H9 (cell line): ENCODE measurements at regions not wholly inside any gene's neighbourhood (a gene's known extent, or its start where the extent isn't known, plus 50 kb on each side); places are given as distances from the start of the nearest gene placed in this dataset.

ENCODE experiments used
- DNase-seq: peaks from one replicate; pipeline ENCODE4 v3.0.0-alpha.2; 2017
- H2AFZ ChIP-seq: one replicate; pipeline ENCODE4 v1.6.1; 2013; ENCODE audit warnings: mild to moderate bottlenecking, low read length, control low read depth, moderate library complexity
- H2AK5ac ChIP-seq: 2 replicates; pipeline ENCODE4 v1.6.1; 2013; ENCODE audit warnings: low read length, control low read depth, mixed read lengths; ENCODE audit not compliant: insufficient read length
- H2BK120ac ChIP-seq: one replicate; pipeline ENCODE4 v1.6.1; 2013; ENCODE audit warnings: low read depth, mild to moderate bottlenecking, low read length, control low read depth, inconsistent platforms; ENCODE audit not compliant: poor library complexity, severe bottlenecking
- H2BK12ac ChIP-seq: 2 replicates; pipeline ENCODE4 v1.6.1; 2013; ENCODE audit warnings: low read length, control low read depth, mixed read lengths, low read depth; ENCODE audit not compliant: insufficient read length
- H2BK15ac ChIP-seq: 2 replicates; pipeline ENCODE4 v1.6.1; 2013; ENCODE audit warnings: low read depth, low read length, control low read depth
- H2BK20ac ChIP-seq: one replicate; pipeline ENCODE4 v1.6.1; 2013; ENCODE audit warnings: low read depth, mild to moderate bottlenecking, low read length, control low read depth, inconsistent platforms; ENCODE audit not compliant: poor library complexity, severe bottlenecking
- H2BK5ac ChIP-seq: 2 replicates; pipeline ENCODE4 v1.6.1; 2013; ENCODE audit warnings: low read length, control low read depth, mixed read lengths; ENCODE audit not compliant: insufficient read length
- H3K14ac ChIP-seq: 2 replicates; pipeline ENCODE4 v1.6.1; 2013; ENCODE audit warnings: low read length, control low read depth; ENCODE audit not compliant: insufficient read depth
- H3K18ac ChIP-seq: 2 replicates; pipeline ENCODE4 v1.6.1; 2013; ENCODE audit warnings: low read depth, mild to moderate bottlenecking, mixed read lengths, low read length, control low read depth; ENCODE audit not compliant: insufficient read length
- H3K23ac ChIP-seq: 2 replicates; pipeline ENCODE4 v1.6.1; 2013; ENCODE audit warnings: low read length, control low read depth, mixed read lengths, low read depth; ENCODE audit not compliant: insufficient read length
- H3K23me2 ChIP-seq: 2 replicates; pipeline ENCODE4 v1.6.1; 2013; ENCODE audit warnings: low read depth, mild to moderate bottlenecking, mixed read lengths, low read length, control low read depth; ENCODE audit not compliant: insufficient read length, poor library complexity, severe bottlenecking
- H3K27ac ChIP-seq: 2 replicates; pipeline ENCODE4 v1.5.1; 2013; ENCODE audit warnings: low read length, control low read depth, mixed read lengths, low read depth; ENCODE audit not compliant: insufficient read length
- H3K27me3 ChIP-seq: 2 replicates; pipeline ENCODE4 v1.6.1; 2013; ENCODE audit warnings: low read length, control low read depth, inconsistent platforms; ENCODE audit not compliant: insufficient read depth
- H3K4ac ChIP-seq: 2 replicates; pipeline ENCODE4 v1.6.1; 2013; ENCODE audit warnings: low read depth, mild to moderate bottlenecking, control low read depth, inconsistent platforms, low read length, moderate library complexity
- H3K4me1 ChIP-seq: 2 replicates; pipeline ENCODE4 v1.6.1; 2013; ENCODE audit warnings: low read length, control low read depth, inconsistent platforms; ENCODE audit not compliant: insufficient read depth
- H3K4me2 ChIP-seq: 2 replicates; pipeline ENCODE4 v1.6.1; 2013; ENCODE audit warnings: low read length, control low read depth, mixed read lengths; ENCODE audit not compliant: insufficient read length, insufficient read depth
- H3K56ac ChIP-seq: 2 replicates; pipeline ENCODE4 v1.6.1; 2013; ENCODE audit warnings: low read depth, mild to moderate bottlenecking, mixed read lengths, low read length, control low read depth; ENCODE audit not compliant: insufficient read length
- H3K79me1 ChIP-seq: 2 replicates; pipeline ENCODE4 v1.6.1; 2013; ENCODE audit warnings: low read depth, mild to moderate bottlenecking, moderate library complexity, low read length, control low read depth, inconsistent platforms; ENCODE audit not compliant: insufficient read depth, poor library complexity, severe bottlenecking
- H3K79me2 ChIP-seq: 2 replicates; pipeline ENCODE4 v1.6.1; 2013; ENCODE audit warnings: low read length, control low read depth, inconsistent platforms; ENCODE audit not compliant: insufficient read depth
- H3K9ac ChIP-seq: 2 replicates; pipeline ENCODE4 v1.6.1; 2013; ENCODE audit warnings: low read length, control low read depth, mixed read lengths; ENCODE audit not compliant: insufficient read length; ENCODE audit errors: extremely low read depth
- H3K9me3 ChIP-seq: one replicate; pipeline ENCODE4 v1.6.1; 2013; ENCODE audit warnings: low read depth, low read length, inconsistent platforms; ENCODE audit not compliant: control insufficient read depth
- H3T11ph ChIP-seq: one replicate; pipeline ENCODE4 v1.6.1; 2013; ENCODE audit warnings: mild to moderate bottlenecking, low read length, control low read depth, inconsistent platforms
- H4K20me1 ChIP-seq: one replicate; pipeline ENCODE4 v1.6.1; 2013; ENCODE audit not compliant: control insufficient read depth, insufficient read length, insufficient read depth
- H4K5ac ChIP-seq: 2 replicates; pipeline ENCODE4 v1.6.1; 2013; ENCODE audit warnings: low read depth, mild to moderate bottlenecking, mixed read lengths, low read length, control low read depth; ENCODE audit not compliant: insufficient read length
- H4K8ac ChIP-seq: replicated peaks from 2 replicates; pipeline ENCODE4 v1.6.1; 2013; ENCODE audit warnings: low read length, control low read depth, mixed read lengths, low read depth; ENCODE audit not compliant: insufficient read length
- H4K91ac ChIP-seq: 2 replicates; pipeline ENCODE4 v1.6.1; 2013; ENCODE audit warnings: low read depth, mild to moderate bottlenecking, moderate library complexity, mixed read lengths, low read length, control low read depth; ENCODE audit not compliant: insufficient read length
- H3K27ac Mint-ChIP-seq, 3 experiments: 2 replicates in 2 of 3; 3 replicates in 1 of 3; pipeline ENCODE4 v1.8.0; 2020 to 2021; ENCODE audit warnings: mixed read lengths in 3 of 3, mild to moderate bottlenecking in 1 of 3, moderate library complexity in 1 of 3
- H3K27me3 Mint-ChIP-seq: 2 replicates; pipeline ENCODE4 v1.8.0; 2021; ENCODE audit warnings: low read depth, mild to moderate bottlenecking, moderate library complexity, mixed read lengths
- H3K36me3 Mint-ChIP-seq, 3 experiments: 2 replicates in 2 of 3; 3 replicates in 1 of 3; pipeline ENCODE4 v1.8.0; 2020 to 2021; ENCODE audit warnings: low read depth in 3 of 3, mixed read lengths in 3 of 3; ENCODE audit not compliant: insufficient read depth in 1 of 3
- H3K4me1 Mint-ChIP-seq, 2 experiments: 2 replicates each; pipeline ENCODE4 v1.8.0; 2020; ENCODE audit warnings: mixed read lengths in 2 of 2
- H3K4me3 Mint-ChIP-seq, 2 experiments: 2 replicates in 1 of 2; 3 replicates in 1 of 2; pipeline ENCODE4 v1.8.0; 2020 to 2021; ENCODE audit warnings: mild to moderate bottlenecking in 2 of 2, mixed read lengths in 2 of 2, moderate library complexity in 1 of 2
- H3K9me3 Mint-ChIP-seq, 2 experiments: 2 replicates in 1 of 2; 3 replicates in 1 of 2; pipeline ENCODE4 v1.8.0; 2020; ENCODE audit warnings: mild to moderate bottlenecking in 2 of 2, mixed read lengths in 2 of 2, moderate library complexity in 1 of 2
- CTCF ChIP-seq: fragments of 200-600 bp; sonication (generic); conservative IDR thresholded peaks from 3 replicates; pipeline ENCODE4 v1.8.0; 2021; ENCODE audit warnings: antibody characterized with exemption, mild to moderate bottlenecking
- WGBS: extraction: QIAGEN DNeasy Blood & Tissue Kit; methylation state at CpG from one replicate; pipeline ENCODE4 v1.1.7; 2013; ENCODE audit warnings: missing lambda C conversion rate, low lambda C conversion rate, mixed read lengths; ENCODE audit not compliant: insufficient read length; ENCODE audit errors: extremely low coverage; 5-methylcytosine and 5-hydroxymethylcytosine counted together

GRCh38 chr17:83164490-83164889 lies 85.1 kb downstream of the METRNL start:
- no peak for TF ChIP-seq CTCF
- H3K56ac ChIP-seq: no peak overlapping the region
- no CpG with 5 or more reads among the region's 3 CpGs for WGBS

More at GRCh38 chr17:83164490-83164889, 85.1 kb downstream of the METRNL start:
- no peak overlapping the region for H2AK5ac ChIP-seq
- no peak overlapping the region for H2BK20ac ChIP-seq
- H3K4ac ChIP-seq: no peak overlapping the region
- H3T11ph ChIP-seq: no peak overlapping the region
- peaks cover 17 to 24% of the 10 kb centered on the region in 2 experiments for H3K9me3 Mint-ChIP-seq
- no peak overlapping the region for H3K18ac ChIP-seq
- no peaks in the 10 kb centered on the region for H3K4me1 Mint-ChIP-seq
- no peaks in the 10 kb centered on the region; a peak in 2 of 7 replicates for H3K36me3 Mint-ChIP-seq
- no peak overlapping the region for H3K4me3 Mint-ChIP-seq
- H3K27ac ChIP-seq: no peak overlapping the region
- H4K20me1 ChIP-seq: no peaks in the 10 kb centered on the region
- no peak overlapping the region for H2AFZ ChIP-seq
- H2BK120ac ChIP-seq: no peak overlapping the region
- no peaks in the 10 kb centered on the region for H3K79me1 ChIP-seq
- no peak overlapping the region for H4K5ac ChIP-seq
- no peaks in the 10 kb centered on the region for H3K4me1 ChIP-seq
- no peak overlapping the region for H3K9ac ChIP-seq
- H3K23me2 ChIP-seq: no peaks in the 10 kb centered on the region
- H2BK15ac ChIP-seq: no peak overlapping the region
- no peak overlapping the region for H3K14ac ChIP-seq
- H4K91ac ChIP-seq: no peak overlapping the region
- H2BK12ac ChIP-seq: no peak overlapping the region
- no peak overlapping the region for H3K4me2 ChIP-seq
- 0 out of 2 replicates have a peak, but pooled peaks cover 1% of the 10 kb centered on the region for H3K79me2 ChIP-seq
- no peak overlapping the region for H3K23ac ChIP-seq
- H3K27me3 ChIP-seq: no peaks in the 10 kb centered on the region
- DNase-seq: no peak
- H2BK5ac ChIP-seq: no peak overlapping the region
- H3K27ac Mint-ChIP-seq: no peak overlapping the region
- no peaks in the 10 kb centered on the region for H3K9me3 ChIP-seq
- peaks cover 21% of the 10 kb centered on the region for H3K27me3 Mint-ChIP-seq
- no peak overlapping the region for H4K8ac ChIP-seq
